Osteoblast (primary cell): ENCODE measurements at regions not wholly inside any gene's neighbourhood (a gene's known extent, or its start where the extent isn't known, plus 50 kb on each side); places are given as distances from the start of the nearest gene placed in this dataset.

ENCODE experiments used
- DNase-seq: peaks from one replicate; pipeline ENCODE4 v3.0.0; 2011; ENCODE audit warnings: low spot score, mixed read lengths; ENCODE audit not compliant: insufficient read length; ENCODE audit errors: missing footprints
- H2AFZ ChIP-seq: 2 replicates; pipeline ENCODE4 v1.6.0; 2011; ENCODE audit warnings: mild to moderate bottlenecking, low read length
- H3K27ac ChIP-seq: 2 replicates; pipeline ENCODE4 v1.5.1; 2011; ENCODE audit warnings: mild to moderate bottlenecking, low read depth, low read length, moderate library complexity
- H3K27me3 ChIP-seq: 2 replicates; pipeline ENCODE4 v1.6.0; 2012; ENCODE audit warnings: mild to moderate bottlenecking, control low read depth, inconsistent platforms, low read length, moderate library complexity; ENCODE audit not compliant: insufficient read depth
- H3K36me3 ChIP-seq: 2 replicates; pipeline ENCODE4 v1.5.1; 2011; ENCODE audit warnings: mild to moderate bottlenecking, low read length, control low read depth, moderate library complexity; ENCODE audit not compliant: insufficient read depth
- H3K4me1 ChIP-seq: 2 replicates; pipeline ENCODE4 v1.5.1; 2011; ENCODE audit warnings: mild to moderate bottlenecking, low read length, control low read depth, moderate library complexity; ENCODE audit not compliant: insufficient read depth
- H3K4me2 ChIP-seq: 2 replicates; pipeline ENCODE4 v1.6.0; 2011; ENCODE audit warnings: mild to moderate bottlenecking, low read length; ENCODE audit not compliant: insufficient read depth
- H3K4me3 ChIP-seq: fragments of 200-600 bp; sonication (generic); 3 replicates; pipeline ENCODE4 v1.5.1; 2012; ENCODE audit warnings: mild to moderate bottlenecking, low read length, inconsistent platforms; ENCODE audit not compliant: insufficient read depth
- H3K79me2 ChIP-seq: 2 replicates; pipeline ENCODE4 v1.6.0; 2012; ENCODE audit warnings: mild to moderate bottlenecking, low read length, control low read depth, inconsistent platforms; ENCODE audit not compliant: insufficient read depth
- H3K9me3 ChIP-seq: 2 replicates; pipeline ENCODE4 v1.5.1; 2011; ENCODE audit warnings: low read depth, low read length, control low read depth
- H4K20me1 ChIP-seq: 2 replicates; pipeline ENCODE4 v1.6.0; 2012; ENCODE audit warnings: mild to moderate bottlenecking, low read length, control low read depth; ENCODE audit not compliant: insufficient read depth
- CTCF ChIP-seq: IDR thresholded peaks from 2 replicates; pipeline ENCODE4 v1.5.1; 2011; ENCODE audit warnings: mild to moderate bottlenecking, low read depth, low read length, moderate library complexity; ENCODE audit errors: extremely low read depth

GRCh38 chr17:70473049-70473448 lies 303.7 kb downstream of the KCNJ2 start:
- H3K4me1 ChIP-seq, result no peaks in the 10 kb centered on the region
- H3K27me3 ChIP-seq, result no peaks in the 10 kb centered on the region
- TF ChIP-seq CTCF, result no peak
- H3K36me3 ChIP-seq, result no peaks in the 10 kb centered on the region
- H2AFZ ChIP-seq, result no peak overlapping the region
- no peaks in the 10 kb centered on the region for H3K9me3 ChIP-seq
- no peak overlapping the region for H3K4me3 ChIP-seq
- H3K4me2 ChIP-seq, result no peak overlapping the region
- DNase-seq, result no peak
- H3K27ac ChIP-seq, result no peak overlapping the region
- H3K79me2 ChIP-seq, result no peaks in the 10 kb centered on the region
- no peaks in the 10 kb centered on the region for H4K20me1 ChIP-seq

GRCh38 chr17:70476368-70476767 lies 307.0 kb downstream of the KCNJ2 start:
- no peak for DNase-seq
- Histone ChIP-seq H3K36me3 (no peaks in the 10 kb centered on the region), H3K4me1 (no peaks in the 10 kb centered on the region), H3K9me3 (no peaks in the 10 kb centered on the region), H3K79me2 (no peaks in the 10 kb centered on the region), H3K27me3 (no peaks in the 10 kb centered on the region), H3K4me3 (no peak overlapping the region), H4K20me1 (no peaks in the 10 kb centered on the region), H2AFZ (no peak overlapping the region), H3K27ac (no peak overlapping the region), H3K4me2 (no peak overlapping the region)
- no peak for TF ChIP-seq CTCF

DNA sequence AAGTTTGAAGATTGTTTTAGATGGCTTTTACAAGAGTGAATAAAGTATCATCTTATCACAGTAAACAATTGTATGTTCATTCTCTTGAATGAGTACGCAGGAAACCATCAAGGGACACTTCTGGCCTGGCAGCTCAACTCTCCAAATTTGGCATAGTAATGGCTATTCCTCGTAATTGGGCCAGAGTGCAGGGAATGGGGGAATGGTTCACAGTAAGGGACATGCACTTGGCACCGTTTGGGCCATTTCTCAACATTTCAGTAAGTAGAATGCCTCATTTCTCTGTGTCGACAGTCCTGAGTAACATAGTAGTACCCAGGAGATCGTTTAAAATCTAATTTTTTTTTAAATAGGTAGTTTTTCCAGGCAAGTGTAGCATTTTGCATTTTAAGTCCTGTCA lies 309.6 kb downstream of the KCNJ2 start:
- DNase-seq, result no peak
- Histone ChIP-seq H3K4me1 (no peaks in the 10 kb centered on the region), H2AFZ (no peak overlapping the region)

DNA sequence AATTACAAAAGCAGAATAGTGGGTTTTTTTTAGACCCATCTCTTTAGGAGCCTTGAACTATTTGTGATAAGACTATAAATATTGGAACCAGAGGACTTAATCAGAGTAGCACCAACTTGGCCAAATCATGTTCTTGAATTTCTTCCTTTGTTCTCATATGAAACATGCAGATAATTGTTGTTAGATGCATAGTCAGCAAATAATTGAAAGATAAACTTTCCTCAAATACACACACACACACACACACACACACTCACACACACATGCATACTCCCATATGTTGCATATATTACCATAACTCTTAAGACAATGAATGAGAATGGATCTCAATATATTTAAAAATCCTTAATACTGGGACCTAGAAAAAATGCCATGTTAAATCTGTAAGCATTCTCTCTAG lies 310.4 kb downstream of the KCNJ2 start:
- no peak for DNase-seq
- no peak for TF ChIP-seq CTCF
- Histone ChIP-seq H3K4me2 (no peak overlapping the region), H3K79me2 (no peaks in the 10 kb centered on the region), H3K36me3 (no peaks in the 10 kb centered on the region), H4K20me1 (no peaks in the 10 kb centered on the region), H3K9me3 (no peaks in the 10 kb centered on the region), H2AFZ (no peak overlapping the region), H3K27me3 (no peaks in the 10 kb centered on the region), H3K4me3 (no peak overlapping the region), H3K4me1 (no peaks in the 10 kb centered on the region), H3K27ac (no peak overlapping the region)

More for the DNA sequence above, 309.6 kb downstream of the KCNJ2 start:
- H3K9me3 ChIP-seq, result no peaks in the 10 kb centered on the region
- TF ChIP-seq CTCF, result no peak
- no peak overlapping the region for H3K4me2 ChIP-seq
- no peaks in the 10 kb centered on the region for H4K20me1 ChIP-seq
- no peak overlapping the region for H3K27ac ChIP-seq
- no peaks in the 10 kb centered on the region for H3K36me3 ChIP-seq
- no peaks in the 10 kb centered on the region for H3K27me3 ChIP-seq
- no peaks in the 10 kb centered on the region for H3K79me2 ChIP-seq
- no peak overlapping the region for H3K4me3 ChIP-seq
